ENCODE measurements at regions not wholly inside any gene's neighbourhood (a gene's known extent, or its start where the extent isn't known, plus 50 kb on each side); places are given as distances from the start of the nearest gene placed in this dataset.
"Not testable (repeated sequence)": the region's sequence is repeated elsewhere in the genome, so short reads cannot be mapped to it uniquely, and the experiment has no call there.

- WGBS, 4 donors: 54 to 79% (median 62%) methylated on average over 1 of the region's 1 CpG
- Histone ChIP-seq H3K36me3 (replicated peaks in 1 of 2) (no peaks in the 10 kb centered on the region), H3K27me3 (no peaks in the 10 kb centered on the region), H3K4me1 (replicated peaks in 1 of 2) (no peaks in the 10 kb centered on the region), H3K27ac (no peak overlapping the region), H3K4me3 (no peak overlapping the region), H3K9me3 (replicated peaks in 1 of 3) (no peaks in the 10 kb centered on the region)
- DNase-seq: no peak
- intact Hi-C loops (cut with DNase I): no loop called here
- no peak for TF ChIP-seq POLR2A (IDR thresholded peaks at IDR 0.05)
- no peak for TF ChIP-seq CTCF (IDR thresholded peaks at IDR 0.05)
These were observed 967.9 kb upstream of the INTU start for GRCh38 chr4:126664839-126665238.

- 79 to 92% (median 85%) methylated on average over 2 to 5 of the region's 5 CpGs for WGBS, 4 donors
- H3K27ac ChIP-seq; H3K4me1 ChIP-seq (replicated peaks in 1 of 2); H3K9me3 ChIP-seq (replicated peaks in 1 of 3); intact Hi-C loops (cut with DNase I); H3K27me3 ChIP-seq; H3K4me3 ChIP-seq; H3K36me3 ChIP-seq (replicated peaks in 1 of 2): not testable (repeated sequence)
- peak in 1 of 7 donors; percentile 4 for DNase-seq
These were observed 962.7 kb upstream of the INTU start for GRCh38 chr4:126670038-126670437.

- Histone ChIP-seq H3K9me3 (replicated peaks in 1 of 3) (no peaks in the 10 kb centered on the region), H3K36me3 (replicated peaks in 1 of 2) (no peaks in the 10 kb centered on the region), H3K4me3 (no peak overlapping the region), H3K27ac (no peak overlapping the region), H3K27me3 (no peaks in the 10 kb centered on the region), H3K4me1 (replicated peaks in 1 of 2) (no peaks in the 10 kb centered on the region)
- DNase-seq: no peak
- WGBS, 4 donors: 69 to 74% (median 72%) methylated on average over 2 of the region's 2 CpGs
- TF ChIP-seq POLR2A (IDR thresholded peaks at IDR 0.05): no peak
- TF ChIP-seq CTCF (IDR thresholded peaks at IDR 0.05): no peak
- intact Hi-C loops (cut with DNase I): no loop called here
These were observed 954.1 kb upstream of the INTU start for GRCh38 chr4:126678618-126679017.

- TF ChIP-seq POLR2A (IDR thresholded peaks at IDR 0.05): no peak
- TF ChIP-seq CTCF (IDR thresholded peaks at IDR 0.05): no peak
- H3K36me3 ChIP-seq (replicated peaks in 1 of 2): no peaks in the 10 kb centered on the region
- intact Hi-C loops (cut with DNase I): no loop called here
- 66 to 74% (median 70%) methylated on average over 2 of the region's 2 CpGs for WGBS, 4 donors
- no peaks in the 10 kb centered on the region for H3K9me3 ChIP-seq (replicated peaks in 1 of 3)
- no peak for DNase-seq
- H3K4me1 ChIP-seq (replicated peaks in 1 of 2): no peaks in the 10 kb centered on the region
- H3K4me3 ChIP-seq: no peak overlapping the region
- H3K27ac ChIP-seq: no peak overlapping the region
- no peaks in the 10 kb centered on the region for H3K27me3 ChIP-seq
These were observed 953.5 kb upstream of the INTU start for GRCh38 chr4:126679303-126679702.

GRCh38 chr4:126682250-126682649 is 950.5 kb upstream of the INTU start:
- intact Hi-C loops (cut with DNase I): no loop called here

More at GRCh38 chr4:126682250-126682649, 950.5 kb upstream of the INTU start:
- H3K4me3 ChIP-seq: no peak overlapping the region
- H3K36me3 ChIP-seq (replicated peaks in 1 of 2): no peaks in the 10 kb centered on the region
- H3K27ac ChIP-seq: no peak overlapping the region
- DNase-seq: no peak
- H3K4me1 ChIP-seq (replicated peaks in 1 of 2): no peaks in the 10 kb centered on the region
- no peaks in the 10 kb centered on the region for H3K27me3 ChIP-seq
- TF ChIP-seq CTCF (IDR thresholded peaks at IDR 0.05) (no peak), POLR2A (IDR thresholded peaks at IDR 0.05) (no peak)
- no peaks in the 10 kb centered on the region for H3K9me3 ChIP-seq (replicated peaks in 1 of 3)
